ENCODE measurements at regions not wholly inside any gene's neighbourhood (a gene's known extent, or its start where the extent isn't known, plus 50 kb on each side); places are given as distances from the start of the nearest gene placed in this dataset.
"Not testable (repeated sequence)": the region's sequence is repeated elsewhere in the genome, so short reads cannot be mapped to it uniquely, and the experiment has no call there.

GRCh38 chr4:187889651-187890050 lies 105.9 kb upstream of the ZFP42 start:
- H3K27ac ChIP-seq, result no peak overlapping the region
- no peak for DNase-seq (ENCODE audit: low read depth, low spot score)

- no peak for DNase-seq (ENCODE audit: low read depth, low spot score)
- no peak overlapping the region for H3K27ac ChIP-seq
Measured at GRCh38 chr4:187893418-187893817, 102.2 kb upstream of the ZFP42 start.

GRCh38 chr4:187903106-187903505 lies 92.5 kb upstream of the ZFP42 start:
- no peak for DNase-seq (ENCODE audit: low read depth, low spot score)
- H3K27ac ChIP-seq, result no peak overlapping the region

GRCh38 chr4:187903700-187904099 lies 91.9 kb upstream of the ZFP42 start:
- no peak overlapping the region for H3K27ac ChIP-seq

GRCh38 chr4:187908079-187908561 lies 87.5 kb upstream of the ZFP42 start:
- no peak overlapping the region for H3K27ac ChIP-seq
- DNase-seq (ENCODE audit: low read depth, low spot score), result peak; percentile 16

More at GRCh38 chr4:187903700-187904099, 91.9 kb upstream of the ZFP42 start:
- DNase-seq (ENCODE audit: low read depth, low spot score), result no peak

- H3K27ac ChIP-seq, result no peak overlapping the region
- no peak for DNase-seq (ENCODE audit: low read depth, low spot score)
Measured at GRCh38 chr4:187908731-187909130, 86.8 kb upstream of the ZFP42 start.

- no peak overlapping the region for H3K27ac ChIP-seq
- no peak for DNase-seq (ENCODE audit: low read depth, low spot score)
Measured at GRCh38 chr4:187910741-187911140, 84.8 kb upstream of the ZFP42 start.

GRCh38 chr4:187915406-187915805 lies 80.2 kb upstream of the ZFP42 start:
- DNase-seq (ENCODE audit: low read depth, low spot score); H3K27ac ChIP-seq: not testable (repeated sequence)

- DNase-seq (ENCODE audit: low read depth, low spot score), result no peak
- no peak overlapping the region for H3K27ac ChIP-seq
Measured at GRCh38 chr4:187919966-187920365, 75.6 kb upstream of the ZFP42 start.

GRCh38 chr4:187921946-187922623 lies 73.5 kb upstream of the ZFP42 start:
- DNase-seq (ENCODE audit: low read depth, low spot score), result no peak
- no peak overlapping the region for H3K27ac ChIP-seq

- no peak overlapping the region for H3K27ac ChIP-seq
- no peak for DNase-seq (ENCODE audit: low read depth, low spot score)
Measured at GRCh38 chr4:187929024-187929423, 66.5 kb upstream of the ZFP42 start.

- no peak overlapping the region for H3K27ac ChIP-seq
- DNase-seq (ENCODE audit: low read depth, low spot score), result no peak
Measured at GRCh38 chr4:187934766-187935165, 60.8 kb upstream of the ZFP42 start.

GRCh38 chr4:187937557-187937956 lies 58.0 kb upstream of the ZFP42 start:
- DNase-seq (ENCODE audit: low read depth, low spot score), result no peak

GRCh38 chr4:187940299-187940698 lies 55.3 kb upstream of the ZFP42 start:
- DNase-seq (ENCODE audit: low read depth, low spot score), result no peak
- no peak overlapping the region for H3K27ac ChIP-seq

More at GRCh38 chr4:187937557-187937956, 58.0 kb upstream of the ZFP42 start:
- no peak overlapping the region for H3K27ac ChIP-seq

GRCh38 chr4:187942968-187943367 lies 52.6 kb upstream of the ZFP42 start:
- DNase-seq (ENCODE audit: low read depth, low spot score), result no peak
- H3K27ac ChIP-seq, result no peak overlapping the region

GRCh38 chr4:187944179-187944578 lies 51.4 kb upstream of the ZFP42 start:
- no peak for DNase-seq (ENCODE audit: low read depth, low spot score)
- H3K27ac ChIP-seq, result no peak overlapping the region
